ENCODE measurements at regions not wholly inside any gene's neighbourhood (a gene's known extent, or its start where the extent isn't known, plus 50 kb on each side); places are given as distances from the start of the nearest gene placed in this dataset.
A peak's percentile ranks its signal among the peaks of the same experiment; 100 is the strongest.

DNA sequence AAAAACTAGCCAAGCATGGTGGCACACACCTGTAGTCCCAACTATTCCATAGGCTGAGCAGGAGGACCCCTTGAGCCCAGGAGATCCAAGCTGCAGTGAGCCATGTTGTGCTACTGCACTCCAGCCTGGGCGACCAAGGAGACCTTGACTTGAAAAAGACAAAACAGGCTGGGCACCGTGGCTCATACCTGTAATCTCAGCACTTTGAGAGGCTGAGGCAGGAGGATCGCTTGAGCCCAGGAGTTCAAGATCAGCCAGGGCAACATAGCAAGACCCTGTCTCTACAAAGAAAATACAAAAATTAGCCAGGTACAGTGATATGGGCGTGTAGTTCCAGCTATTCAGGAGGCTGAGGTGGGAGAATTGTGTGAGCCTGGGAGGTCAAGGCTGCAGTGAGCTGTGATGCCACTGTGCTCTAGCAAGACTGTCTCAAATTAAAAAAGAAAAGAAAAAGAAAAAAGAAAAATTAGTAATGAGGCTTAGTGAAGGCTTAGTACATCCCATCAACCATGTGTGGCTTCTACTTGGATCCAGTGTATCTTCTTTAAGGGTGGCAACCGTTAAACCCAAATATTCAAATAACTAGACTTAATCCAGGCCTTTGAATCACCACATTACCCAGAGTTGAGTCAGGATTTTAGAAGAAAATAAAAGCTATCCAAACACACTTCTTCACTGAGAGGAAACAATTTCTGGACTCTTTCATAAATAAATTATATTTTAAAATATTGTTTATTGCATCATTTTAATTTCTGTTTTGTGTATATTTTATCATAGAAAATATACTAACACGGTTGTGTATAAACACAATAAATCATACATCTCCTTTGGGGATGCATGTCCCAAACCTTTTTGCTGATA lies 74.3 kb upstream of the RAB4A start:
- intact Hi-C loops (cut with DNase I; ENCODE audit: low total_unique reads): no loop called here
- 70 to 79% methylated on average over 3 to 6 of the region's 6 CpGs for WGBS, 2 donors (ENCODE audit: low coverage in 1 of 2)
- no peak overlapping the region for H3K4me3 ChIP-seq

DNA sequence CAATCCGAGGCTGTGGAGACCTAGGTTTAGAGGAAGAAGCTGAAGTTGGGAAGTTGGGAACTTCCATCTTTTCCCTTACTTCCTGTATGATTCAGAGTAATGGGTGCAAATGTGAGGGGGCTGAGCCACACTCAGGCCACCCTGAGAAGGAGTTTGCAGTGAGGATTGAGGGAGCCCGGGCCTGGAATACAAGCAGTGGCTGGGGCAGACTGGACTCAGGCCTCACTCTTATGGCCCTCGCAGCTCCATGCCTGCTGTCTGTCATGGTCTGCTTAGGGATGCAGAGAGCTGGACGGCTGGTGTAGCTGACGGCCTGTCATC lies 73.7 kb upstream of the RAB4A start:
- Histone ChIP-seq H3K4me3 (no peak overlapping the region), H3K4me1 (peaks cover 0 to 15% (median 10%) of the 10 kb centered on the region in 4 donors), H3K36me3 (no peaks in the 10 kb centered on the region), H3K27me3 (no peaks in the 10 kb centered on the region), H3K9me3 (no peaks in the 10 kb centered on the region), H3K27ac (no peak overlapping the region)
- DNase-seq: no peak
- in situ Hi-C loops (cut with MboI; ENCODE audit: low pct_ligation_motif_present in 1 of 4, low pct_unique_long_range_greater_than_20kb in 1 of 4, low sequenced_read_pairs in 3 of 4): no loop called here
- 86 to 89% methylated on average over 1 to 5 of the region's 5 CpGs for WGBS, 2 donors (ENCODE audit: low coverage in 1 of 2)
- TF ChIP-seq POLR2AphosphoS5 (IDR thresholded peaks at IDR 0.05) (no peak), POLR2A (IDR thresholded peaks at IDR 0.05) (no peak), CTCF (IDR thresholded peaks at IDR 0.05) (no peak), EP300 (IDR thresholded peaks at IDR 0.05; ENCODE audit: low read depth) (no peak)
- intact Hi-C loops (cut with DNase I; ENCODE audit: low total_unique reads): no loop called here

More for the DNA sequence above, 74.3 kb upstream of the RAB4A start:
- Histone ChIP-seq H3K27ac (no peak overlapping the region), H3K27me3 (no peaks in the 10 kb centered on the region), H3K4me1 (peaks cover 0 to 15% (median 10%) of the 10 kb centered on the region in 4 donors), H3K36me3 (no peaks in the 10 kb centered on the region), H3K9me3 (no peaks in the 10 kb centered on the region)
- in situ Hi-C loops (cut with MboI; ENCODE audit: low pct_ligation_motif_present in 1 of 4, low pct_unique_long_range_greater_than_20kb in 1 of 4, low sequenced_read_pairs in 3 of 4): no loop called here
- TF ChIP-seq EP300 (IDR thresholded peaks at IDR 0.05; ENCODE audit: low read depth) (no peak), POLR2AphosphoS5 (IDR thresholded peaks at IDR 0.05) (no peak), POLR2A (IDR thresholded peaks at IDR 0.05) (no peak), CTCF (IDR thresholded peaks at IDR 0.05) (no peak)
- DNase-seq: no peak

GRCh38 chr1:229199261-229200243 lies 71.4 kb upstream of the RAB4A start:
- H3K4me3 ChIP-seq: peak overlapping the region in 1 of 4 donors; percentile 11
- DNase-seq: peak; percentile 43
- in situ Hi-C loops (cut with MboI; ENCODE audit: low pct_ligation_motif_present in 1 of 4, low pct_unique_long_range_greater_than_20kb in 1 of 4, low sequenced_read_pairs in 3 of 4) (no loop called here), intact Hi-C loops (cut with DNase I; ENCODE audit: low total_unique reads) (no loop called here)
- no peaks in the 10 kb centered on the region for H3K36me3 ChIP-seq
- peaks cover 0 to 15% (median 10%) of the 10 kb centered on the region in 4 donors for H3K4me1 ChIP-seq
- WGBS, 2 donors (ENCODE audit: low coverage in 1 of 2): 27 to 48% methylated on average over 8 to 16 of the region's 16 CpGs
- H3K9me3 ChIP-seq: no peaks in the 10 kb centered on the region
- H3K27me3 ChIP-seq: no peaks in the 10 kb centered on the region
- TF ChIP-seq POLR2AphosphoS5 (IDR thresholded peaks at IDR 0.05) (no peak), EP300 (IDR thresholded peaks at IDR 0.05; ENCODE audit: low read depth) (no peak), CTCF (IDR thresholded peaks at IDR 0.05) (no peak), POLR2A (IDR thresholded peaks at IDR 0.05) (no peak)
- peak overlapping the region in 3 of 4 donors; percentile 3 to 52 (median 19) for H3K27ac ChIP-seq
